ENCODE measurements at regions not wholly inside any gene's neighbourhood (a gene's known extent, or its start where the extent isn't known, plus 50 kb on each side); places are given as distances from the start of the nearest gene placed in this dataset.

DNA sequence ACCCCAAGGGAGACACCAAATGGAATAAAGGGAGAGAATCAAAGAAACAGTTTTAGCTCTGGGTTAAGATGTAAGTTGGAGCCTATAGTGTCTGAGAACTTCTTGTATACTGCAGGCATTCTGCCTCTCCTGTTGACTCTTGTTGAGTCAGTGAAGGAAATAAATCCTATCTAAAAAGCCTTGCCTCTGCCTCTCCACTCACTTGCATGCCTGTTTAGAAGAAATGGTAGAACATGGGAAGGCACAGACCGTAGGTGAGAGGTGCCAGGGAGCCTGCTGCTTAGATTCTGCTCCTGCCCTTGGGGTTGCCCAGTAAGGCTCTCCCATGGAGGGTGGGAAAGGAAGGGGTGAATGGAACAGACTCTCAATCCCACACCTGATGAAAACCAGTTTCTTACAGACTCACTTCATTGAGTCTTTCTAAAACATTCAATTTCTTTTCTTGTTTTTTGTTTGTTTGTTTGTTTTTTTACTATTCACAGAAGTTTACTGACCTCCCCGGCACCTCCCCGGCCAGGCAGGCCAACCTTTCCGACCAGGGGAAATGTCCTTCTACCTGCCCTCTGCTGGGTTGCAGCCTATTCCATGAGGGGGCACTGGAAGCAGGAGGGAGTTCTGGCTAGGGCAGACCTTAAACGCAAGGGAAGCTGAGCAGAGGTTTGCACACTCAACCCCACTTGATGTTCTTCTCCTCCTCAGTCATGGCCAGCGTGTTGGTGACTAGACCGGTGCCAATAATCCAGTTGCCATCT, 211.7 kb upstream of the WSB1 start:
- no peak overlapping the region for H3K4me3 ChIP-seq
- H3K27ac ChIP-seq = no peak overlapping the region
- H3K9me3 ChIP-seq = no peaks in the 10 kb centered on the region
- H3K27me3 ChIP-seq = no peaks in the 10 kb centered on the region
- no peak for DNase-seq
- intact Hi-C loops (cut with DNase I) = no loop called here
- no peaks in the 10 kb centered on the region for H3K36me3 ChIP-seq
- ATAC-seq = no peak
- TF ChIP-seq, protein P1, sequence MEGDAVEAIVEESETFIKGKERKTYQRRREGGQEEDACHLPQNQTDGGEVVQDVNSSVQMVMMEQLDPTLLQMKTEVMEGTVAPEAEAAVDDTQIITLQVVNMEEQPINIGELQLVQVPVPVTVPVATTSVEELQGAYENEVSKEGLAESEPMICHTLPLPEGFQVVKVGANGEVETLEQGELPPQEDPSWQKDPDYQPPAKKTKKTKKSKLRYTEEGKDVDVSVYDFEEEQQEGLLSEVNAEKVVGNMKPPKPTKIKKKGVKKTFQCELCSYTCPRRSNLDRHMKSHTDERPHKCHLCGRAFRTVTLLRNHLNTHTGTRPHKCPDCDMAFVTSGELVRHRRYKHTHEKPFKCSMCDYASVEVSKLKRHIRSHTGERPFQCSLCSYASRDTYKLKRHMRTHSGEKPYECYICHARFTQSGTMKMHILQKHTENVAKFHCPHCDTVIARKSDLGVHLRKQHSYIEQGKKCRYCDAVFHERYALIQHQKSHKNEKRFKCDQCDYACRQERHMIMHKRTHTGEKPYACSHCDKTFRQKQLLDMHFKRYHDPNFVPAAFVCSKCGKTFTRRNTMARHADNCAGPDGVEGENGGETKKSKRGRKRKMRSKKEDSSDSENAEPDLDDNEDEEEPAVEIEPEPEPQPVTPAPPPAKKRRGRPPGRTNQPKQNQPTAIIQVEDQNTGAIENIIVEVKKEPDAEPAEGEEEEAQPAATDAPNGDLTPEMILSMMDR (IDR thresholded peaks at IDR 0.05) = no peak
- no peaks in the 10 kb centered on the region for H3K4me1 ChIP-seq

DNA sequence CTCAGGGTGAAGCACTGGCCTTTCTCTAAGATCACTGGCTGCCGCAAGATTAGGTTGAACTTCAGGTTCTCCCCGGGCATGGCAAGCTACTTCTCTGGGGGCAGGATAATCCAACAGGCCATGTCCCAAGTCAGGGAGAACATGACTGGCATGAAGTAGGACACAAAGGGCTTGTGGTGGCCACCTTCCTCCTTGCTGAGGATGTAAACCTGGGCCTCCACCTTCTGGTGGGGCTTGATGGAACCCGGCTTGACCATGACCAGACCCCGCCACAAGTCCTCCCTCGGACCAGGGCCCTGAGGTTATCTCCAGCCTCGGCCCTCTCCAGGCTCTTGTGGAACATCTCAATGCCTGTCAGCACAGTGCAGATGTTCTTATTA, 211.1 kb upstream of the WSB1 start:
- no peak for DNase-seq

DNA sequence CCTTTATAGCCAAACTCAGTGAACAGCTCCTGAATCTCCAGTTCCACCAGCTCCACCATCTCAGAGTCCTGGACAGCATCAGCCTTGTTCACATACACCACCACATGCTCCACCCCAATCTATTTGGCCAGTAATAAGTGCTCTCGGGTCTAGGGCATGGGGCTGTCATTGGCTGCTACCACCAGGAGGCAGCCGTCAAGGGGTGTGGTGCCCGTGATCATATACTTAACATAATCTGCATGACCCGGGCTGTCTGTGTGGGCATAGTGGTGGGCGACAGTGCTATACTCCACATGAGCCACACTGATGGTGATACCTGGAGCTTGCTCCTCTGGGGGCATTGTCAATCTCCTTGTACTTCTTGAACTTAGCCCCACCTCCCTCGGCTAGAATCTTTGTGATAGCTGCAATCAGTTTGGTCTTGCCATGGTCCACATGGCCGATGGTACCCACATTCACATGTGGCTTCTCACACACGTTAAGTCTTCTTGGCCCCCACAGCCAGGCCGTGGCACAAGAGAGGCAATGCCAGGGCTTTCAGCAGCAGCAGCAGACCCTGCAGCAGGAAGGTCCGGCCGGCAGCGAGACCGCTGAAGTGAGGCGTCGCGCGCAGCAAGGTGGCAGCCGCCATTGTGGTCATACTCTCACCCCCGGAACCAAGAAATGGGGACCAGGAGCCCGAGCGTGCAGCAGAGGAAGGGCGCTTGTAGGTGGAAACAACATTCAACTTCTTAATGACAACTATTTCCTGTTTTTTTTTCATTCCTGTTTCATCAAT, 210.3 kb upstream of the WSB1 start:
- Histone ChIP-seq H3K27ac (no peak overlapping the region), H3K27me3 (no peaks in the 10 kb centered on the region), H3K4me3 (no peak overlapping the region), H3K4me1 (no peaks in the 10 kb centered on the region), H3K36me3 (no peaks in the 10 kb centered on the region), H3K9me3 (no peaks in the 10 kb centered on the region)
- DNase-seq (no peak), ATAC-seq (no peak)
- TF ChIP-seq, protein P1 (IDR thresholded peaks at IDR 0.05) = no peak
- intact Hi-C loops (cut with DNase I) = no loop called here

More for the DNA sequence above, 211.1 kb upstream of the WSB1 start:
- intact Hi-C loops (cut with DNase I) = no loop called here
- H3K4me1 ChIP-seq = no peaks in the 10 kb centered on the region
- no peak overlapping the region for H3K27ac ChIP-seq
- H3K27me3 ChIP-seq = no peaks in the 10 kb centered on the region
- TF ChIP-seq, protein P1 (IDR thresholded peaks at IDR 0.05) = no peak
- no peaks in the 10 kb centered on the region for H3K9me3 ChIP-seq
- ATAC-seq = no peak
- H3K36me3 ChIP-seq = no peaks in the 10 kb centered on the region
- H3K4me3 ChIP-seq = no peak overlapping the region

DNA sequence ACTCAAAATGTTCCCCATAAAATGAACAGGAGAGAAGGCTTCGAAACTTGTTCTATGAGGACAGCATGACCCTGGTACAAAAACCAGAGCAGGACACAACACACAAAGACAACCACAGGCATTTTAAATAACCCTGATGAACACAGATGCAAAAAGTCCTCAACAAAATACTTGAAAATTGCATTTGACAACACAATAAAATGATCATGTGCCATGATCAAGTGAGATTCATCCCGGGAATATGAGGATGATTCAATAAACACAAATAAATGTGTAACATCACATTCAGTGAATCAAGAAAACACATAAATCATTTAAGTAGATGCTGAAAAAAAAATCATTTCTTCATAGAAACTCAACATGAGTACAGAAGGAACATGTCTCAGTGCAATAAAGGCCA, 208.4 kb upstream of the WSB1 start:
- H3K9me3 ChIP-seq = no peaks in the 10 kb centered on the region
- no peaks in the 10 kb centered on the region for H3K4me1 ChIP-seq
- intact Hi-C loops (cut with DNase I) = no loop called here
- DNase-seq = no peak
- no peaks in the 10 kb centered on the region for H3K36me3 ChIP-seq
- ATAC-seq = no peak
- H3K27me3 ChIP-seq = no peaks in the 10 kb centered on the region
- TF ChIP-seq, protein P1 (IDR thresholded peaks at IDR 0.05) = no peak
- H3K4me3 ChIP-seq = no peak overlapping the region
- H3K27ac ChIP-seq = no peak overlapping the region

DNA sequence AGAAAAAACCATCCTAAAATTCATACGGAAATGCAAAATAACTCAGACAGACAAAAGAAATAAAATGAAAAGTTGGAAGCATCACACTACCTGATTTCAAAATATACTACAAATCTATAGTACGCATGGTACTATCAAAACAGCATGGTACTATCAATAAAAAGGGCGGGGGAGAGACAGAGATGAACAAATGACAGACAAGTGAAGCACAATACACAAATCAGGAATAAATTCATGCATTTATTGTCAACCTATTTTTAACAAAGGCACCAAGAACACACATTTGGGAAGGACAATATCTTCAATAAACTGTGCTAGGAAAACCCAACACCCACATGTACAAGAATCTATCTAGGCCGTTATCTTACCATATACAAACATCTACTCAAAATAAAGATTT, 207.4 kb upstream of the WSB1 start:
- no peaks in the 10 kb centered on the region for H3K9me3 ChIP-seq
- DNase-seq (no peak), ATAC-seq (no peak)
- no peaks in the 10 kb centered on the region for H3K36me3 ChIP-seq
- no peak overlapping the region for H3K27ac ChIP-seq
- TF ChIP-seq, protein P1 (IDR thresholded peaks at IDR 0.05) = no peak
- H3K4me1 ChIP-seq = no peaks in the 10 kb centered on the region
- intact Hi-C loops (cut with DNase I) = no loop called here
- no peak overlapping the region for H3K4me3 ChIP-seq
- H3K27me3 ChIP-seq = no peaks in the 10 kb centered on the region

Data from upper lobe of right lung (tissue), 1 donor.